Smooth muscle cell of the brain vasculature (primary cell): ENCODE measurements at regions not wholly inside any gene's neighbourhood (a gene's known extent, or its start where the extent isn't known, plus 50 kb on each side); places are given as distances from the start of the nearest gene placed in this dataset.
"Not testable (repeated sequence)": the region's sequence is repeated elsewhere in the genome, so short reads cannot be mapped to it uniquely, and the experiment has no call there.

Source experiments
- DNase-seq: peaks from one replicate; pipeline ENCODE4 v3.0.0-alpha.2; 2012; ENCODE audit warnings: low read depth, low spot score

DNA sequence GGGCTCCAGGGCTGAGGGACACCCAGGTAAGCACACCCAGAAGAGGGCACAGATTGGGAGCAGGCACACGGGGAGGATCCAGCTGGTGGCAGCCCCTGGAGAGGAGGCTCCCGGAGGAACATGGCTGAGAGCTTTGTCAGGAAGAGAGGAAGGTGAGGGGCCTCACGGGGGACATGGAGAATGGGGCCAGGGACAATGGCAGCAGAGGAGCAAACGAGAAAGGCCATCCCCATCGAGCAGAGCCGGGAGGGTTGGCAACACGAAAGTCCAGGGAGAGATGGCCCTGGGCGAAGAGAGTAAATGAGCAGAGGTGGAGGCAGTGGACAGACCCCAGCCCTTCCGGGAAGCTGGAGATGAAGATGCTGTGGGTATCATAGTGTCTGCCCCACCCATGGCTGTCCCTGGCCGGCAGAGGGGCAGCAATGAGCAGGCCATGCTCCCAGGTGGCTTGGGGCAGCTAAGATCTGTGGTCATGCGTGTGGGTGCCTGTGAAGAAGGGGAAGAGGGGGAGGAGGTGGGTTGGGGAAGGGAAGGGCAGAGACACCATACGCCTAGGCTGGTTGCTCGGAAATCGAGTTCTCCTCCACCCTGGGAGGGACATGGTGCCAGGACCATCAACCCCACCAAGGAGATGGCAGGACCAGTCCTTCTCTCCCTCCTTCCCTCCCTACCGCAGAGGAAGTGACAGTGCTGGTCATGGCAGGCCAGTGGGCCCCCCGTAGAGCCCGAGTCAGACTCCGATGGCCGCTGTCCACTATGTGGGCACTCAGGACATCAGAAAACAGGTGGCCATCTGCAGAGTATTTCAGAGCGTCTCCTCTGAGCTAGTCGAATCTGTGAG, 191.7 kb downstream of the NDUFA10 start:
- no peak for DNase-seq

DNA sequence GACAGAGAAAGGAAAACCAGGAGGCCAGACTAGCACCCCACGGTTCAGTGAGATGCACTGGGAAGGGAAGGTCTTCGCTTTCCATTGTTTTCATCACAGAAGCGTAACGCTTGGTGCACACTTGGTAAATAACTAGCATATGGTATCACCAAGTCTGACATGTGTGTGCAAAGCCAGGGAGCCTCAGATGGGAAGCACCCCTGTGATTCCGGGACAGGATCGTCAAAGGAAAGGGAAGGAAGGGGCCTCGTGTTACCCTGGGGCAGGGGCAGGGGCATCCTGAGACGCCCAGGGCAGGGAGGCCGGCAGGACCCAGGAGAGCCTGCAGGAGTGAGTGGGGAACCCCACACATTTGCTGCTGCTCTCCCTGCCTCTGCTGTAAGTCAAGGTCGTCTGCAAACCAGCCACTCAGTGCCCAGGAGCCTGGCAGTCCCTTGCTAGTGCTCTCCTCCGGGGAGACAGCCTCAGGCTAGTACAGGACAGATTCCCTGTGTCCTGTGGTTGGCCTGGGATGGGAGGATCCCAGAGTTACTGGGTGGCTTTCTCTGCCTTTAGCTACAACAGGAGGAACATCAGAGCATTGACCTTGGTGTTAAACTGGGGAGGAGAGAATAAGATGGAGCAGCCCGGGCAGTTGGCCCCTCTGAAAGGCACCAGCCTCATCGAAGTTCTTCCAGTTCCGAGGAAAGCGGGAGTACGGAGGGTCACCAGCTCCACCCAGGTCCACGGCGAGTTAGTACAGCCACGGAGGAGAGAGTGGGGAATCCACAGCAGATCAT, 192.5 kb downstream of the NDUFA10 start:
- no peak for DNase-seq

DNA sequence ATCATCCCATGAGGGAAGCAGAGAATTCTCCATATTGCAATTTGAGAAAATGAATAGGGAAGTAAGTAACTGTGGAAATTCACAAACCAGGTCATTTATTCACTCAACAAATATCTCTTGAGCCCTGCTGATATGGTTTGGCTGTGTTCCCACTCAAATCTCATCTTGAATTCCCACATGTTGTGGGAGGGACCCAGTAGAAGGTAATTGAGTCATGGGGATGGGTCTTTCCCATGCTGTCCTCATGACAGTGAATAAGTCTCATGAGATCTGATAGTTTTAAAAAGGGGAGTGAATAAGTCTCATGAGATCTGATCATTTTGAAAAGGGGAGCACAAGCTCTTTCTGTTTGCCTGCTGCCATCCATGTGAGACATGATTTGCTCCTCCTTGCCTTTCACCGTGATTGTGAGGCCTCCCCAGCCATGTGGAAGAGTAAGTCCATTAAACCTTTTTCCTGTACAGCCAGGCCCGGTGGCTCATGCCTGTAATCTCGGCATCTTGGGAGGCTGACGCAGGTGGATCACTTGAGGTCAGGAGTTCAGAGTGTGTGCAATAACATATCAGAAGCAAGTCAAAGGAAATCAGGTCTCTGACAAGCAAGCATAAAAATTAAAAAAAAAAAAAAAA, 193.2 kb downstream of the NDUFA10 start:
- DNase-seq: no peak

DNA sequence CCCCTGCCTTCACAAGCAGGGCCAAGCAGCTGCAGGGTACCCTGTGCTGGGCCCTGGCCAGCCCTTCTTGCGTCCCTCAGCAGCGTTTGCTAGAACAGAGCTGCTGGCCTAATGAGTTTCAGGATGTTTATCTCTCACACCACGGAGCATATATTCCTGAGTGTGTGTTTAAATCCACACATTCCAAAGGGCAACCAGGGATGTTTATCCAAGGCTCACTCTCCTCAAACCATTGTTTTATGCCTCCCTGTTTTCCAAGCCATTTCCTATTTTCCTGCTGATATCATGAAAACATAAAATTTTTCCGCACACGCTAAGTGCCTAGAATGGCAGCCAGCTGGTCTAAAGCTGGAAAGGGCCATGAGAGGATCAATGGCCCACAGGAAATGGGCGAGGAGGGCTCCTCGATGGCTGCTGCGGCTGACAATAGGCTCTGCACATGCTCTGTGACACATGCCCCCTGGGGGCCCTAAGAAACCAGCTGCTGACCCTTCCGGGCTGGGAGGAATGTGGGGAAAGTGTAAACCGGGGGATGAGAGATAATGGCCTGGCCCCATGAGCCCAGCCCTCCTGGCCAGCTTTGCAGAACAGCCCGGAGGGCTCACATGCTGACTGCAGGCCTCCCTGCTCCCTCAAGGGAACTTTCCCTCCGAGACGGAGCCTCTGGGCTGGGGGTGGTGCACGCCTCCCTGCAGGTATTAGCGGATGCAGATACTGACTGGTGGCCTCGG, 194.0 kb downstream of the NDUFA10 start:
- DNase-seq: no peak

DNA sequence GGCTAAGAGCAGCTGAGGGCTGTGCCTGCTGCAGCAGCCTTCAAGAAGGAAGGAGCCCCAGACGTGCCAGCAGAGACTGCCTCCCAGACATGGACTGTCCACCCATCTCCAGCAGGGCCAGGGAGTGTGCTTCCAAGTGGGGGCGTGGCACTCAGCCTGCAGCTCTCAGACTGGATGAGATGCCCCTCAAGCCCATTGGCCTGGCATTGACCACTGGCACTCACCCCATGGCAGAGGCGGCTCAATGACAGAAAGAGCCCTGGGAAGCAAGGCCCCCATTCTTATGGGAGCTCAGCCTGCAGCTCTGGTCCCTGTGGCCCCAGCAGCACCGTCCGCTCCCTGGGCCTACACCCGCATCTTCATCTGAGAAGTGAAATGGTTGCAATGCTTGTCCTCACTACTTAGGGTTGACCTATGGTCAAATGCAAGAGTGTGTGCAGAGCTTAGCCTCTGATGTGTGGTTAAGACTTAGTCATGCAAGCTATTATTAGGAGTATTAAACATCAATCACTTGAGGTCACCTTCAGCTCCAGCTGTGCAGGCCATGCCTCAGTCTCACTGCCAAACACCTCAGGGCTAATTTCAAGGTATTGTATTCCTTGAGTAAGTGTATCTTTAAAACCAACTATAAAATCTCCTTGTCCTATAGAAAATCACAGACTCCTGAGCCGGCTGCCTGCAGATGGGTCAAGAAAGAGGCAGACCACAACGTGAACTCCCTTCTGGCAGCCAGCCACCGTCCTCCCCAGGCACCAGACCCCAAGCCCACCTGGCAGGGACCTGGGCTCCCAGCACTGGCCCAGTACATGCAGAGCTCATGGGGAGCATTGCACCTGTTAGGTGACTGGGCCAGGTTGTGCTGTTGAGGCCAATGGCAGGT, 194.8 kb downstream of the NDUFA10 start:
- no peak for DNase-seq

DNA sequence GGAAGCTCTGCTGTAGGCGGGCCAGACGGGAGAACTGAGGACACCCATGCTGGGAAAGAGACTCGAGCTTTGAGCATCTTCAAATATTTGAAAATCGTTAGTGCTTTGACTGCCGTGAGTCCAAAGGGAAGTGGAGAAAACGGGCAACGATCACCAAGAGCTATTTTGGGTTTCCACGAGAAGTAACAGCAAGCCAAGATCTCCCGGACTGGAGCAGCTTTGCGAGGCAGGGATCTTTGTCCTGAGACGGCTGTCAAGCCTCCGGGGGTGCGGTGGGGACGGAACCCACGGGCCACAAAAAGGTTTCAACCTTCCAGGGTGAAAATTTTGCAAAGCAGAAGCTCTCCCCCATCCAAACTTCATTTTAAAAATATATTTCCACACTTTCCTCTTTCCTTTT, 195.8 kb downstream of the NDUFA10 start:
- DNase-seq: no peak

DNA sequence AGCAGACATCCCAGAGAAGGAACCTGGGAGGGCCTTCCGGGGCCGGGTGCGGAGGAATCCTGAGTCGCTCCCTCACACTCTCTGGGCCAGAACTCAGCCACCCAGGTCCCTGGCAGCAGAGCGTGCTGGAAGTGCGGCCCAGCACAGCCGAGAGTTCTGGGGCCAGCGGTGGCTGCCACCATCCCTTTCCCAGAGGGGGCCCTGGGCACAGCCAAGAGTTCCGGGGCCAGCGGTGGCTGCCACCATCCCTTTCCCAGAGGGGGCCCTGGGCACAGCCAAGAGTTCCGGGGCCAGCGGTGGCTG, 196.2 kb downstream of the NDUFA10 start:
- DNase-seq: not testable (repeated sequence)

DNA sequence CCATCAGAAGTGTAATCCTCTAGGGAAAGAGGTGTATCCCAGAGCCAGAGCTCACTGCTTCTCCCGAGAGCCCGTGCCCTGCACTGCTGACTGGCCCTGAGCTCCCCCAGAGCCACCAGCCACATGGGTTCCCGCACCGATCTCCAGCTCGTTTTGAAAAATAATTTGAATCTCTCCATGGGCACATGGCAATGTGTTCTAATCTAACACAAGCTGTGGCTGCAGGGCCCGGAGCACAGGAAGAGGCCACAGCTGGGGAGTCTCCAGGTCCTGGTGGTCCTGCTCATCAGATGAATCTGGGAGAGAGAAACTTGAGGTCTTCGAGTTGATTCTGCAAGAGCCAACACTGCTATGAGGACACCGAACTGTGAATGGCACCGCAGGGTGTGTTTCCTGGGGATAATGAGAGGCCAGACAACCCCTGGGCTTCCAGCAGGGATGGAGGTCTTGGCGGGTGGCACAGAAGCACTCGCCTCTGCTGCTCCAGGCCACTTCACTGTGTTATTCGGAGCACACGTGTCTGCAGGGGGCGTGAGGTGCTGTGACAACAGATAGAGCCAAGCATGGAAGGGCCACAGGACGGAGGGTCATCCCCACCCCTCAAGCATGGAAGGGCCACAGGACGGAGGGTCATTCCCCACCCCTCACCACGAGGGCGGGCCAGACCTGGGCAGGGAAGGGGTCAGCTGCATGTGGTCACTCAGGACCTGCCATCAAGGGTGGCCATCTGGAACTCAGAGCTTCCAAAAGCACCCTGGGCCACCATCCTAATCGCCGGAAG, 196.8 kb downstream of the NDUFA10 start:
- DNase-seq: no peak

DNA sequence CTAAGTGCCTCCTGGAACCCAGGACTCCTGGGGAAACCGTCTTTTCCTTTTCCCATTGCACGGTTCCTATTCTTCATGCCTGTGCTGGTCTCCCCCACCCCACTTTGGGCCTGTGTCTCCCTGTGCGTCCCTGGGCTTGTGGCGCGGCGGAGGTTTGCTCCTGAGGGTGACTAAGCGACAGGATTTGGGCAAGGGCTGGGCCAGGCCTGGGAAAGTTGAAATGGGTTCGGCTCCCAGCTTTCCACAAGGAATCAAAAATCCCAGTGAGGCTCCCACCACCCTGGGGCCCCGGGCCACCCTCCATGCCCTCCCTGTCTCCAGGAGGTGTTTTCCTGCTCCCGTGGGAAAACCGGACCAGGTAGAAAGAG, 197.6 kb downstream of the NDUFA10 start:
- no peak for DNase-seq

DNA sequence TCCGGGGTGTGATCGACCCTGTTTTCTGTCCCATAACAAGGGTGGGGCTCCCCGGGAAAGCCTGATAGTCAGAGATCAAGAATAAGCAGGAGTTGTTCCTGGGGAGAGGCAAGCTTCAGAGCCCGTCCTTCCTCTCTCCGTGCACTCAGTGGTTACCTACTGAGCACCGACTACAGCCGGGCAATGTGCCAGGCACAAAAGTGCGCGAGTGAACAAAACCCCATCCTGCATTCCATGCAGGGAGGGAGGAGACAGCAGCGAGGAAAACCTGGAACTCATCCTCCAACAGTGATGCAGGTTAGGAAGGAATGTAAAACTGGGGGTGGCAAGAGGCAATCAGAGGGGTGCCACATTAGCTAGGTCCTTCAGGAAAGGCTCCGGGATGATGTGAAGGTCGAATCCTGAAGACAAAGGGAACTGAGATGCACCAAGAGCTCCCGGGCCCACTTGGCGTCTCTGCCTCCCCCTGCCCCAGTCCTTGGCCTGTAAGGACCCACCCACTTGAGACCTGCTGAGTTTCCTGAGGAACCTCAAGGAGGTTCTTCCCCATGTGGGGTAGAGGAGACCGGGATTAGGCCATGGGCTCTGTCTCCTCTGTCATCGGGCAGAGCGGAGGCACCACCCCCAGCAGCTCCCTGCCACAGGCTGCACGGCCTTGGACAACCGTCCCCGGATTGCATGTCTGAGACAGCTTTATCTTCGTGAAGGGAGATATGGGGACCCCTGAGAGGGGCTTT, 198.2 kb downstream of the NDUFA10 start:
- no peak for DNase-seq

DNA sequence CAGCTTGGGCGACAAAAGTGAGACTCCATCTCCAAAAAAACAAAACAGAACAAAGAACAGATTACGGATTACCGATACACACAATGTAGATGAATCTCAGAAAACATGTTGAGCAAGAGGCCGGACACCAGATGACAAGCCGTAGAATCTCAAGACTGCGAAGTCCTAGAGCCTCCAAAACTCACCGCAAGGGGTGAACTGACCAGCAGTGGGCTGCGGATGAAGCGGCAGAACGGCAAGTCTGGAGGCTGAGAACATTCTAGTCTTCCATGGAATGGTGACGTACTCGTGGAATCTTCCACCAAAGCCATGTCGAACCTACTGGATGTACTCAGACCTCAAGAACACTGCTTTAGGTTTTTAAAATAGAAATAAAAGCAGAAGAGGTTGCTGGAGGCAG, 198.8 kb downstream of the NDUFA10 start:
- DNase-seq: no peak

DNA sequence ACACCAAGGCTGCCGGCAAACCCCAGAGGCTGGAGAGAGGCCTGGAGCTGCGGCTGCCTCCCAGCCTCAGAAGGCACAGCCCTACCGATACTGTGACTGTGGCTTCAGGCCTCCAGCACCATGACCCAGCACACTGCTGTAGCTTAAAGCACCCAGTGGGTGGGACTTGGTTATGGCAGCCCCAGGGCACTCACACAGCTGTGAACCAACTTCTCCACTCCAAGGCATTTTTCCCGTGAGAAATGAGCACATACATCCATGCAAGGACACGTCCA, 199.5 kb downstream of the NDUFA10 start:
- DNase-seq: no peak

DNA sequence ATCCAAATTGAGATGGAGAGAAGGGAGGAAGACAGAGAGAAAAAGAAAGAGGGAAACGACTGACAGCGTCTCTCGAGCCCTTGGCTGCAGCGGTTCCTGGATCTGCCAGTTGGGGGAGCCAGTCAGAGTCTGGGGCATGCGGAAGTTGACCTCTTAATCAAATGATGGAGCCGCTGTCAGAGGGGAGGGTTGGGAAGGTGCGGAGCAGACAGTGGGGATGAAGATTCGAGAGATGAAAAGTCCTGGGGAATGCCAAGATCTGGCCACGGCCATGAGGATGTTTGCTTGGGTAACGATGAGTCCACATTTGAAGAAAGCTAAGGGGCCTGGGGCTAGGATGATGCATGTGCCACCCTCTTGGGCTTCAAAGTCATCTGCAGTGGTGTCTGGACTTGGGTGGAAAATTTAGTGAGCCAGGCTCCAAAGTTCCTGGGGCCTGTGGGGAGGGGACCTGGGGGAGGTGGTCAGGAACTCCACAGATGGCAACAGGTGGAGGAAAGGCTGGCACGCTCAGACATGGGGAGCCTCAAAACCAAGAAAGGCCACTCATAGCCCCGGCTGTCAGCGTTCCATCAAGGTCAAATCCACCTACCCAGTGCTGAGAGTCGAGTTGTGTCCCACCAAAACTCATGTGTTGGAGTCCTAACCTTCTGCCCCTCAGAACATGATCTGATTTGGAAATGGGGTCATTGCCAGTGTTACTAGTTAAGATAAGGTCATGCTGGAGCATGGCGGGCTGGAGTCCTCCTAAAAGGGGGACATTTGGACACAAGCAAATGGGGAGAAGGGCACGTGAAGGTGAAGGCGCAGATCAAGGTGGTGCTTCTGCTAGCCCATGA, 200.1 kb downstream of the NDUFA10 start:
- no peak for DNase-seq

DNA sequence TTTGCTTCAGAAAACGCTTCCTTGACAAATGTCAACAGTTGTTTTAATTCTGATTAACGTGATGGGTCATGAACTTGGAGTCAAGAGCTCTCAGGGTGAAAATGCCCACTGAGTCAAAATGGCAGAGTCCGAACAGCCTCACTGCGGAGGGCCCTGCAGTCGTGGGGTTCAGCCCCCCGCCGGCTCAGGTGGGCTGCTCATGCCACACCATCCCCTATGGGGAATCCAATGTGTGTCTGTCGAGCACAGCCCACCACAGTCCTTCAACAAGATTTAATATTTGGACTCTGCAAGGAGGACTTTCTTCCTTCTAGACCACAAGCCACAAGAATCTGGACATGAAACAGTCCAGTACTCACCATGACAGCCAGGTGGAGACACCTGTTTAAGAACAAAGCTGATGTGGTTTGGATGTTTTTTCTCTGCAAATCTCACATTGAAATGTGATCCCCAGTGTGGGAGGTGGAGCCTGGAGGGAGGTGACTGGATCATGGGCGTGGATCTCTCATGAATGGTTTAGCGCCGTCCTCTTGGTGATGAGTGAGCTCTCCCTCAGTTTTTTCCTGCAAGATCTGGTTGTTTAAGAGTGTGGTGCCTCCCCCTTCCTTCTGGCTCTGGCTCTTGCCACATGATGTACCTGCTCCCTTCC, 201.0 kb downstream of the NDUFA10 start:
- DNase-seq: no peak

DNA sequence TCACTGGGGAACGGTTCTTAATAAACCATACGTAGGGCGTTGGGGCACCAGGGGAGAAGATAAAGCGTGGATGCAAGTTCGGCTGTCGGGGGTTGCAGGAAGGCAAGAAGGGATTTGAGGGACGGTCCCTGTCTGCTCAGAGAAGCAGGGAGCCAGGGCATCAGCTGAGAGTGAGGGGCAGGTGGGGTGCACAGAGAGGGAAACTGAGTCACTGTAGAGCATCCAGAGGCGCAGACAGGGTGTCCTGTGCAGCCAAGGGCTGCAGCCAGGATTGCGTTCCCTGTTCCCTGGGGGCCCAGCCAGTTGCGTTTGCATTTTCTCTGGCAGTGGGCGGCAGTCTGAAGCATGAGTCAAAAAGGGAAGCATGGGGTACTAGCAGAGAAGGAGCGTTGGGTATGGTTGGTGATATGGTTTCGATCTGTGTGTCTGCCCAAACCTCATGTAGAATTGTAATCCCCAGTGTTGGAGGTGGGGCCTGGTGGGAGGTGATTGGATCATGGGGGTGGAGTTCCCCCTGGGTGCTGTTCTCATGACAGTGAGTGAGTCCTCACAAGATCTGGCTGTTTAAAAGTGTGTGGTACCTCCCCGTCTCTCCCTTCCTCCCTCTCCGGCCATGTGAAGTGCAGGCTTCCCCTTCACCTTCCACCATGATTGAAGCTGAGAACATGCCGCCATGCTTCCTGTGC, 202.9 kb downstream of the NDUFA10 start:
- no peak for DNase-seq

DNA sequence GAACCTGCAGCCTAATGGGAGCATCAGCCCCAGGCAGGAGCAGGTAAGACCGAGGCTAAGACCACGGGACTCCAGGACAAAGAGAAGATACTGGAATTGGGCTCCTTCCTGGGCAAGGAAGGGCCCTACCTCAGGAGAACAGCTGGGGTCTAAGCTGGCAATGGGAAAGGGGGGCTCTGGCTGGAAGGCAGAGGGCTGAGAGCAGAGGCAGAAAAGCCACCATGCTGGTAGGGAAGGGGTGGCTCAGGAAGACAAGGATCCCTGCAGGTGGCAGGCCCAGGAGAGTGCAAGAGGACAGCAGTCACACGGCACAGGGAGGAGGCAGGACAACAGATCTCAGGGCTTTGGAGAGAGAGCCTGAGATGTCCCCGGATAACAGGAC, 203.5 kb downstream of the NDUFA10 start:
- no peak for DNase-seq

DNA sequence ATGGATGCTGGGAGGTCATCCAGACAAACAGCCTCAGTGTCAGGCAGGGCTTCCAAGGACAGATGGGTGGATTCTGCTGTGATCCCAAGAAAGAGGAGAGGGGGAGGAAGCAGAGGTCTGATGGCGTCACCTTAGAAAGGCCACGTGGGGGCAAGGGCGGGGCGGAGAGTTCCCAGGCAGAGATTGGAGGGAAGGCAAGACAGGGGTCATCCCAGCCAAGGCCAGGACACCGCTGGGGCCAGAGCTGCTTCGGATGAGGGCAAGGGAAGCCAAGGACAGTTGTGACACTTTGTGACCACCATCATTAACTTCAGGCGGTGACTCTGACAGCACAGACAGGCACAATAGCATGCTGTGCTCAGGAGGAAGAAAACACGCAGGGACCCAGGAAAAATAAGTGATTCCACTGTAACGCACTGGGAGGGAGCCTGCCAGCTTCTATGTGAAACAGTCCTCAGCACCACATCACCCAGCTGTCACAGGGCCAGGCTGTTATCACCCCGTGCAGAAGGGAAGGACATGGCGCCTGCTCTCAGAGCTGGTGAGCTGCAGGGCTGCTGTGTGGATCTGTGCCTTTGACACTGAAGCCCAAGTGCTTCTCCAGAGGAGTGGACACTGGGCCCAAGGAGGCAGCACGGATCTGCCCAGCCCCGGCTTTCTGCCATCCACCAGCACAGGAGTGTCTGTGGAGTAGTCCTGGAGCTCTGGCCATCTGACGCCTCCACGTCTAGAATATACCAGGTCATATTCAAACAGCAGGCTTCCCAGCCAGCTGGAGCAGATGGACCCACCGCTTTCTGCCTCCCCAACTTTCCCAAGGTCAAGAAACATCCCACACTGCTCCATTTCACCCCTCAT, 204.1 kb downstream of the NDUFA10 start:
- DNase-seq: no peak
